ENCODE measurements at regions not wholly inside any gene's neighbourhood (a gene's known extent, or its start where the extent isn't known, plus 50 kb on each side); places are given as distances from the start of the nearest gene placed in this dataset.

DNA sequence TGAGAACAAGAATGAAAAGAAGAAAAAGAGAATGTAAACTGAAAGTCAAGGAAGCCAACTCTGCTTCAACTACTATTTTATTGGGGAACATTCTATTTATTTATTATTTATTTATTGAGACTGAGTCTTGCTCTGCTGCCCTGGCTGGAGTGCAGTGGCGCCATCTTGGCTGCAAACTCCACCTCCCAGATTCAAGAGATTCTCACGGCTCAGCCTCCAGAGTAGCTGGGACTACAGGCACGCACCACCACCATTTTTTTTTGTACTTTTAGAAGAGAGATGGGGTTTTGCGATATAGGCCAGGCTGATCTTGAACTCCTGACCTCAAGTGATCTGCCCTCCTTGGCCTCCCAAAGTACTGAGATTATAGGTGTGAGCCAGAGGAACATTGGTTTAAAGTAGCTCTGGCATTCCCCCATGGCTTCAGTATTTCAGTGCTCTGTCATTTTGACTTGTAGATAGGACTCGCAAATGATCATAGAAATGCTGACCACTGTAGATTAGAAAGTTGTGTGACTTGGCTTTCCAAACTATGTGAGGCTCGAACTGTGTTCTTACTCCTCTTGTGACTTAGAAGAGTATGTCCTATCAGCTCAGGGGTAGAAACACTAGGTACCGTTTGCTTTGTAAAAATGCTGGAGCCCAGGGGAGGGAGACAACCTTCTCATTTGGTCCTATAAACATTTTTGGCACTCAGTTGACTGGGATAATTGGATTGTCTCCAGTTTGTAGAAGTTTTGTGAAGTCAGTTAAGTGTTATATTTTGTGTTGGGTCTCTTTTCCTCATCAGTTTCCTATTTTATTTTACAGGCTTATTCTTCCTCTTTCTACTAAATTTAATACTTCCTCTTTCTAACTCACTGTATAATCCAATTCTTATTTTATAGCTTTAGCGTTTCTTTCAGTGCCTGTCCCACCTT, 544.9 kb upstream of the CITED2 start:
- no peak for FAIRE-seq

GRCh38 chr6:139917951-139918630, 543.6 kb upstream of the CITED2 start:
- DNase-seq (ENCODE audit: low spot score) (no peak), FAIRE-seq (no peak)

More for the DNA sequence above, 544.9 kb upstream of the CITED2 start:
- DNase-seq (ENCODE audit: low spot score), result no peak

- DNase-seq (ENCODE audit: low spot score), result no peak
These were observed 540.5 kb upstream of the CITED2 start for GRCh38 chr6:139914910-139915309.

GRCh38 chr6:139912735-139913400, 538.4 kb upstream of the CITED2 start:
- DNase-seq (ENCODE audit: low spot score), result no peak
- no peak for FAIRE-seq

More at GRCh38 chr6:139914910-139915309, 540.5 kb upstream of the CITED2 start:
- FAIRE-seq, result no peak

DNA sequence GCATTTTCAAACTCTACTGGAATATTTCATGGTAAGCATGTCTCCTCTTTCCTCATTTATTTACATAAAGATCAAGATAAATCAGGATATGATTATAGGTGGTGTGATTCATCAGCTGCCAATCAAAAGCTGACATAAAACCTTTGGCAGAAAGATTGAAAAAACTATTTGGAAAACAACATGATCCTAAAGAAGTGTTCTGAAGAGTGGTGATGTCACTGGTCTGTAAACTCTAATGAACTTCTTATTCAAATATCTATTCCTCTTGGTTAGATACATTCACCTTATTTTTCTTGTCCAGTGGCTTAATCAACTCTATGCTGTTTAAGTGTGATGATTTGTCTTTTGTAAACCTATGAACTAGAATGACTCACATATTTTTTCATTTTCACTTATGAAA, 535.5 kb upstream of the CITED2 start:
- no peak for FAIRE-seq
- no peak for DNase-seq (ENCODE audit: low spot score)

- FAIRE-seq (no peak), DNase-seq (ENCODE audit: low spot score) (no peak)
These were observed 531.1 kb upstream of the CITED2 start for GRCh38 chr6:139905404-139906052.

- FAIRE-seq, result no peak
- DNase-seq (ENCODE audit: low spot score), result no peak
These were observed 530.1 kb upstream of the CITED2 start for GRCh38 chr6:139904568-139904967.

DNA sequence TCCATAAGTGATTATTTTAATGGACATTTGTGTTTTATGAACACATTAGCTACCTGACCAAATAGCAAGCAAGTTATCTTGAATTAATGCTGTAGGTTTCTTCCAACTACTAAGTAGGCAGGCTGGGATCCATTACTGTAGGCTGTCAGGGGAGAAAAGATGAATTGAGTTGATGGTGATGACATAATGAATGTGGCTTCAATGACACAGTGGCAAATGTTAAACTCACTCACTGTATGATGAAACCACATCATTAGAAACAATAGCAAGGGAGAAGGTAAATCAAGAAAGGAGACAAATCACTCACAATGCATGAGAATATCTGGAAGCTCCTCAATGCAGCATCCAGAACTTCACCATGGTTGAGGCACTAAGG, 529.7 kb upstream of the CITED2 start:
- FAIRE-seq, result no peak

GRCh38 chr6:139903411-139904157, 529.1 kb upstream of the CITED2 start:
- no peak for FAIRE-seq
- no peak for DNase-seq (ENCODE audit: low spot score)

More for the DNA sequence above, 529.7 kb upstream of the CITED2 start:
- DNase-seq (ENCODE audit: low spot score), result no peak

GRCh38 chr6:139895205-139895793, 520.9 kb upstream of the CITED2 start:
- no peak for DNase-seq (ENCODE audit: low spot score)
- FAIRE-seq, result no peak

GRCh38 chr6:139894271-139894670, 519.8 kb upstream of the CITED2 start:
- DNase-seq (ENCODE audit: low spot score) (no peak), FAIRE-seq (no peak)

GRCh38 chr6:139891471-139891870, 517.0 kb upstream of the CITED2 start:
- no peak for FAIRE-seq
- no peak for DNase-seq (ENCODE audit: low spot score)

DNA sequence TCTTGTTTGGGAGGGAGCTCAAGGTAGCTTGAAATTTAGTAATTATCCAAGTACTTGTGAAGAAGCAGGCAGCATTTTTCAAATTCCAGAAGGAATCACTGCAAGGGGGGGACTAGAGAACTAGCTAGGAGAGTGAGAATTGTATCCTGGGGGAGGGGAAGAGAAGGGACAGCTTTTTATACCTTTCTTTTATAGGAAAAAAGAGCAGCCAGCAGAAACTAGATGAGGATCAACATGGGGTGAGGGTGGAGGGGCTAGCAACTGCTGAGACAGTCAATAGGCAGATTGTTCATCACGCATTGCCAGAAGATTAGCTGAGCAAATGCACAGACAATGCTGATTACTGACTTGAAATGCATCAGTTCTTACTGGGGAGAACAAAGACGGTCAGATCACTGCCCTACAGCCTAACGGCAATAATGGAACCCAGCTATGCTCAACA, 514.3 kb upstream of the CITED2 start:
- no peak for DNase-seq (ENCODE audit: low spot score)
- no peak for FAIRE-seq

DNA sequence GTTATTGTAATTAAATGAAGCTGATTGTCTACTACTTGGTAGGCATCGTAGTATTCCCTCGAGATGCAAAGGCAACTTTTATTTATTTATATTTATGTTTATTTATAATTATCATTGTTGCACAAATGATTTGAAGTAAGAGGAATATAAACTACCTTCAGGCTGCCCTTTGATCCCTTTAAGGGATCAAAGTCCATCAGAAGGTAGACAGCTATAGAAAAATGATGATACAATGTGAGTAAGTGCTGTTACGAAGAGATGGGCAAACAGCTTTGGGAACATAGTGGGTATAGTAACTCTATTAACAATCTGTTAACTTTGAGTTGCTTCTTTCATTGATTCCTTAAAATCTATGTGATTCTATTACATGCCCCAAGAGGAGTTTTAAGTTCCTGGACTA, 512.8 kb upstream of the CITED2 start:
- DNase-seq (ENCODE audit: low spot score), result no peak
- FAIRE-seq, result no peak

GRCh38 chr6:139886396-139886795, 511.9 kb upstream of the CITED2 start:
- FAIRE-seq, result no peak
- DNase-seq (ENCODE audit: low spot score), result no peak

DNA sequence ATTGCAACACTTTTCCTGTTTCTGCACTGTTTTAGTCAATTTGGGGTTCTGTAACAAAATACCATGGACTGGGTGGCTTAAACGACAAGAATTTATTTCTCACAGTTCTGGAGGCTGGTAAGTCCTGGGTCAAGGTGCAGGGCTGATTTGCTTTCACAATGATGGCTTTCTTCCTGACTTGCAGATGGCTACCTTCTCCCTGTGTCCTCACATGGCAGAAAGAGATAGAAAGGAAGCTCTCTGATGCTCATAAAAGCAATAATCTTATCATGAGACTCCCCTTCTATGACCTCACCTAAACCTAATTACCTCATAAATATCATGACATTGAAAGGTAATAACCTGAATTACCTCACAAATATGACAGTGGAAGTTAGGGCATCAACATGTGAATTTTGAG, 511.5 kb upstream of the CITED2 start:
- no peak for DNase-seq (ENCODE audit: low spot score)
- no peak for FAIRE-seq

DNA sequence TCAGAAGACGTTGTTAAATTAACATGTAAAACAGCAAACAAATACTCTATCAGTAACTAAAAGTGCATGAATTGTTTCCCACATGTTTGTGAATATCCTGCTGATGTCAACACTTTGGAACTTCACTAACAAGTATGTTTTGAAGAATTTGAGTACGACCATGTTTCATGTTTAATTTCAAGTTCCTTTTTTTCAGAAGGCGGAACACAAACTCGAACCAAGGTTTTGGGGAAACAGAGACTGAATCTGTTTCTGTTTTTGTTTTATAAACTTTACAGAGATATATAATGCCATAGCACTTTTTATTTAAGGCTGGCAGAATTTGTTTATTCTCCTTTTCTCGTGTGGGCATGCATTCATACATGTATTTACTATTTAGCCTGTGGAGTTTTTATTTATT, 509.3 kb upstream of the CITED2 start:
- FAIRE-seq, result no peak

GRCh38 chr6:139882977-139883728, 508.7 kb upstream of the CITED2 start:
- FAIRE-seq (peak; percentile 76), DNase-seq (ENCODE audit: low spot score) (peak; percentile 66)

More for the DNA sequence above, 509.3 kb upstream of the CITED2 start:
- DNase-seq (ENCODE audit: low spot score), result no peak

DNA sequence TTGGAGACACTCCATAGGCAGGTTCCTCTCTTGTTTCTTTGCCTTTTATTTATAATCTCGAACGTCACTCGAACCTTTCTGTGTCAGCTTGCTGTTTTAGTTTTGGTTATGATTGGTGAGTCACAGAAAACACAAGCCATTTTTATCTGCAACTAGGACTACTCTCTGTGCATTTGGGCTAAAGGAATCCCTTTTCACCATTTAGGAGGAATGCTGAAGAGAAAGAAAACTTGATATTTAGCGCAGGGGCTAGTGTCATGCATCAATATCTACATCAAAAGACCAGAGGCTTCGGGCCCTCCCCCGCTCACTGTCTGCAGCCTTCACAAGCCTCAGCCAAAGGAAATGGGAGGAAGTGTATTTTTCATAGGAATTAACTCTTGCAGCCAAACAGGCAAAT, 507.8 kb upstream of the CITED2 start:
- no peak for DNase-seq (ENCODE audit: low spot score)
- FAIRE-seq, result no peak

Data from RCC 7860 (cell line).